ENCODE measurements at regions not wholly inside any gene's neighbourhood (a gene's known extent, or its start where the extent isn't known, plus 50 kb on each side); places are given as distances from the start of the nearest gene placed in this dataset.

DNA sequence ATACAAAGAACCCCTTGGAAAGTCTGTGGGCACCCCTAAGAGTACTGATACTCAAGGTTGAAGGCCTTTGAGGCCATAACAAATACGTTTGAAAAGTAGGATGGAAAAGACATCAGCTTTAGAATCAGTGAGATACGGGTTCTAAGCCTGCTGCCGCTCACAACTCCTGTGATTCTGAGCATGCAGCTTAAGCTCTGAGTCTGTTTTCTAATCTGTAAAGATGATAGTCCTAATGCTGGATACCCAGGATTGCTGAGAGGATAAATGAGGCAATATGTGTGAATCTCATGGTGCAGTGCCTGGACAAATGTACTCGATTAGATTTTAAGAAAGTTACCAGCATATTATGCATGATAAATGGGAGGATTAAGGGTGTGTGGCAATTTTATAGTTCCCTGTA is 321.0 kb upstream of the HSF2 start:
- no peak for DNase-seq

DNA sequence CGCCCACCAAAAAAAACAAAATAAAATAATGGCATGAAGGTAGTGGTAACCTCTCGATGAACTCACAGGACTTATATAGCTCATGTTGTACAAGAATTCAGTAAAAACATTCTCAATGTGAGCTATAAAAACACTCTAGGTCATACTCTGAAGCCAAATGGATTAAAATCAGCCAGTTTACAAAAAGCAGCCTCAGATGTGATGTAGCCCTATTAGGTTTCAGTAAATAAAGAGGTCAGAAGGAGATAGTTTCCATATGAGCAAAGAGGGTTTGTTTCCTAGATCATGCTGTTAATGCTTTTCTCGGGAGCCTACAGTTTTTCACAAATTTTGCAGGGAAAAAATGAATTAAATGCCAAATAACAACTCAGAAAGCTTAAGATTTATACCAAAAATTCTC is 319.5 kb upstream of the HSF2 start:
- DNase-seq, result no peak

DNA sequence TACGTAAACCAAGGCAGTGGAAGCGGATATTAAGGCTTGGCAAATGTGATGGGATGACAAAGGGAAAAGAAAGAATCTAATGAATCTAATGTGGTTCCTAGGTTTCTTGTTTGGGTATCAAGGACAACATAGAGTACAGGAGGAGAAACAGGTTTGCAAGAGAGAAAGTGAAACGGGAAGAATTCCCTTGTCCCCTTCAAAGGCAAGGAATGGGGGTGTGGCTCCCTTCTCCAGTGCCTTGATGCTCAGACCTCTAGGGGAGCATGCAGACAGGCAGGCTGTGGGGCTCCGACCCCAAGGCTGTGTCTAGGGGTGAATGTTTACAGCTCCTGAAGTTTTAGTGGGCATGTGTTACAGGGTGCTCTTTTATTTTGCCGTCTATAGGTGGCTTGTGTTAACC is 317.5 kb upstream of the HSF2 start:
- no peak for DNase-seq

DNA sequence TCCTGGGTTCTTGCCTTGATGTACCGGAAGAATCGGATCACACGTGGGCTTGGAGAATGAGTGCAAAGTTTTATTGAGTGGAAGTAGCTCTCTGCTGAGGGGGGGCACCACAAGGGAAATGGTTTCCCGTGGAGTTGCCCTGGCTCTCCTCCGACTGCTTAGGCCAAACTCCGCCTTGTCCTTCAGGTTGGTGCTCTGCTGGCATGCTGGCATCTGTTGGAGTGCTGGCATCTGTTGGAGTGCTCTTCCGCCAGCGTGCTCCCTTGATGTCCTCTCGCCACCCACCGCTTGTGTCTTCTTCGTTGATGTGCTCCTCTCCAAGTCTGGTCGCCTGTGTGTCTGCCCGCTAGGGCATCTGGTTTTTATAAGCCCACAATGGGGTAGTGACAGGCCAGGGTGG is 317.1 kb upstream of the HSF2 start:
- DNase-seq, result no peak

DNA sequence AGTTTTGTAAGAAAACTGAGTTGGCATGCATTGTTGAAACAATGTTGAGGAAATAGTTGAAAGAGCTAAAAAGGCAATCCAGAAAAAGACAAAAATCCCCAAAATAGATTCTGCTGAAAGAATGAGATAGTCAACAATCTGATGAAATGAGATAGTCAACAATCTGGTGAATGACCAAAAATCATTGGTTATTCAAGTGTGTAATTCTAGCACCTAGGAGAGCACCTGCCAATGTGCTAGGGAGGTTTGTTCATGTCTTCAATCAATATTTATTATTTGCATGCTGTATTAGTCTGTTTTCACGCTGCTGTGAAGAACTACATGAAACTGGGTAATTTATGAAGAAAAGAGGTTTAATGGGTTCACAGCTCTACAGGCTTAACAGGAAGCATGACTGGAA is 307.1 kb upstream of the HSF2 start:
- no peak for DNase-seq

GRCh38 chr6:122098201-122098678 is 301.2 kb upstream of the HSF2 start:
- no peak for DNase-seq

DNA sequence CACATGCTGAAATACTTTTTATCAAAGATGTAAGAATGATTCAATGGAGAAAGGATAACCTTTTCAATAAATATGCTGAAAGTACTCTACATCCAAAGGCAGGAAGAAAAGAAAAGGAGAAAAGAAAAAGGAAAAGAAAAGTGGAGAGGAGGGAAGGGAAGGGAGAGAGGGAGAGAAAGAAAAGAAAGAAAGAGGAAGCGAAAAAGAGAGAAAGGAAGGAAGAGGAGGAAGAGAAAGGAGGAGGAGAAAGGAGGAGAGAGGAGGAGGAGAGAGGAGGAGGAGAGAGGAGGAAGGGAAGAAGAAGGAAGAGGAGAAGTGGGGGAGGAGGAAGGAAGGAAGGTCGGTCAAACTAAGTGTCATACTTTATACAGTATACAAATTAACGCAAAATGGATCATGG is 297.4 kb upstream of the HSF2 start:
- no peak for DNase-seq

DNA sequence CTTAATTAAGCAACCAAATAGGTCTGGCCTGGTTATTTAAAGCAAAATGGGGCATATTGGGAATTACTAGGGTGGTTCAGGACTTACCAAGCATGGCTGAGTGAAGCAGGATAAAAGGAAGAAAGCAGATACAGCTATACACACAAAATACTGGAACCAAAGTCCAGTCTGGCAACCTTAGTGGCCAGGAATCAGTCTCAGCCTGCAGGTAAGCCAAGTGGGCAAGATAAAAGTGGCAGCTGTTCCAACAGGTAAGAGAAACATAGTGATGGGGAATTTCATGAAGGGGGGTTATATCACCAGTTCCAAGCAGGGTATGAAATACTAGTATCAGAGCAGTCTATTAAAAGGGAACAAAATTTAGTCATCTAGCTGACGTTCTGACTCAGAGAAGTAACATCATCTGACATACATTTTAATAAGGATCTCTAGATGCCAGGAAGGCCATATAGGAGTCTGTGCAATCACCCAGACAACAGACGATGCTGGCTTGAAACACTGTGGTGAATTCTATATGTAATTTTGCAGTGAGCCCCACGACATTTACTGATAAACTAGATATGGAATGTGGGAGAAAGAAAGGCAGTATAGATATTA is 292.1 kb upstream of the HSF2 start:
- no peak for DNase-seq

- DNase-seq, result no peak
Observed at GRCh38 chr6:122109075-122109474, 290.4 kb upstream of the HSF2 start.

- no peak for DNase-seq
Observed at GRCh38 chr6:122114717-122115116, 284.7 kb upstream of the HSF2 start.

DNA sequence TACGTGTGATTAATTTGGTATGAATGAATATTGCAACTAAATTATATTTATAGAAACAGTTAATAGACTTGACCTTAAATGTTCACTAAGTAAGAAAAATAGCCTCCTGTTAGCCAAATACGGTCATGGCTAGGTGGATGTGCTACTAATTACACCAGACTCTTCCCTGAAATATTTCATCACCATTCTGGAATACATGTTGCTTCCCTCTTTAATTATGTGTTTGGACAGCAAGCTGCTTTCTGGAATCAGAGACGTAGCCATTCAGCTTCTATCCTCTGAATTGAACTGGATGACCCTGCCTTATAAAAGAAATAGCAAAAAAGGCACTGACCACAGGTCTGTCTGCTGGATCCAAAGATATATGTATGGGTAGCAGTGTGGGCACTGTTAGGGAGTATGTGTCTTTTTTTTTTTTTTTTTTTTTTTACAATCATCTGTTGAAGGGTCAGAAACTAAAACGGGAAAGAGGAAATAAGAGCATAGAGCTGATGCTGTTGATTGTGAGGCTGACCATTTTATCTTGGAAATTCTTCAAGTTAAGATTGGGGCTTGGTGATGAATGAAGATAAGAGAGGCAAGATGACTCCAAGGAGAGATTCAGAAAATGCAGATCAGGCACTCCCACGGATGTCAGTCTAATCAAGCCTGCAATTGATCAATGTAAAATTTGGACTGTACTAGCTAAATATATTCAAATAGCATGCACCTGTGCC is 283.2 kb upstream of the HSF2 start:
- DNase-seq, result no peak

GRCh38 chr6:122116835-122117627 is 282.4 kb upstream of the HSF2 start:
- no peak for DNase-seq

- no peak for DNase-seq
Observed at GRCh38 chr6:122118945-122119506, 280.4 kb upstream of the HSF2 start.

GRCh38 chr6:122122202-122122601 is 277.2 kb upstream of the HSF2 start:
- DNase-seq, result no peak

- DNase-seq, result no peak
Observed at GRCh38 chr6:122122686-122123085, 276.8 kb upstream of the HSF2 start.

- DNase-seq, result no peak
Observed at GRCh38 chr6:122124908-122125307, 274.5 kb upstream of the HSF2 start.

DNA sequence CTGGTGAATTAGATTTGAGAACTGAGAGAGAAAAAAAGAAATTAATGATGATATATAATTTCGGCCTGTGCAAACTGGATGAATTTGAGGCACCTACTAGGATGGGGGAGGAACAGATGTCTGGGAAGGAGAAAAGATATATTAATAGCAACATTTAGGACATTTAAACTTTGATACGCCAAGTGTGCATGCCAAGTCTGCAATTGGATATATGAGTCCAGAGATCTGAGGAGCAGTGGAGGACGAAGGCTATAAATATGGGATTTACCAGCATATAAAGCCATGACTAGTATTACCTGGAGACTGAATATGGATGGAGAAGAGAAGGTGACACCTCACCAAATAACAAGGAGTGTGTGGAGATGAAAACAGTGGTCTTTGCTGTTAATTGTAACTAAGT is 272.6 kb upstream of the HSF2 start:
- no peak for DNase-seq

DNA sequence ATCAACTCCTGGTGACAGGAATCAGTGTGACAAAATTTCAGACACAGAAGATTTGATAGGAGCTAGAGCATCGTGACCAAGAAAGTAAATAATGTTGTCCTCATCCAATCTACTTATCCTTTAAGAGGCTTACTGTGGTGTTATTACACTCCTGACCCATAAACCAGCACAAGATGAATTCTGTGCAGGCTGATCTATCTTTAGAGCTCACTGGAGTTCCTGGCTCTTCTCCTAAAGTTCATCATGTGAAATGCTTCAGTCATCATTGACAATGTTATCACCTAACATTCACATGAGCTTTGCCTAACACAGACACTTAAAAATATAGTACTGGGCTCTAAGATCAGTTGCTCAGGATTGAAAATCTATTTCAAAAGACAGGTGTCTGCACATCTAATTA is 271.0 kb upstream of the HSF2 start:
- no peak for DNase-seq

- no peak for DNase-seq
Observed at GRCh38 chr6:122129313-122130025, 270.0 kb upstream of the HSF2 start.

DNA sequence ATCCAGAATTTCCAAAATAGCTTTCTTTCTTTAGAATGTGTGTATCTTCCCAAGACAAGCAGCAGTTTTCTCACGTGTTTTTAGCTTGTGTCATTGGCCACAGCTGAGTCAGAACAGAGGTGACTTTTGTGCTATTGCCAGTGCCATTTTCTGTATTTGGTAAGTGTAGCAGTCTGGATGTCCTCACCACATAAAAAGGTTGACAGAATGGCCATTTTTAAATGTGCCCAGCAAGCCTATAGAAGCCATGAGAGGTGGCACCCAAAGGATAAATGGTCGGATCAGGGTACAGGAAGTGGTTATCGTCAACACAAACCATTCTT is 269.5 kb upstream of the HSF2 start:
- no peak for DNase-seq

- DNase-seq, result no peak
Observed at GRCh38 chr6:122130518-122130917, 268.9 kb upstream of the HSF2 start.

- DNase-seq, result no peak
Observed at GRCh38 chr6:122136386-122136785, 263.1 kb upstream of the HSF2 start.

DNA sequence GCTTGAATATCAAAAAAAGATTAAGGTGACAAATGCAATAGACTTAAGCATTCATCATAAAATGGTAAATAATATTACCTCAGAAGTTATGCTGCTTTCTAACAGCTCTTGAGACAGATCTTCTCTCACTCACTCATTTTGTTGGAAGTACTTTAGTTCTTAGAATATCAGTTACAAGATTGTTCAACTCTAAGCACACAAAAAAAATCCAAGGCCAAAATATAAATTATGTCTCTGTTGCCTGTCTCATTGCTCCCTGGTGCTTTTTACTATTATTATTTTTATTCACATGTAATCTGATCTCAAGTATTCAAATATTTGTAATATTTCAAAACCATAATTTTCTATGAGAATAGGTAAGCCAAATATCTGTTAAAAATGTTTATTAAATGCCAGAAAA is 259.4 kb upstream of the HSF2 start:
- DNase-seq, result no peak

Data from activated CD4-positive, alpha-beta T cell treated with anti-CD3 and anti-CD28 coated beads for 48 hours (primary cell).